Left colon (tissue), 2 donors: ENCODE measurements at regions not wholly inside any gene's neighbourhood (a gene's known extent, or its start where the extent isn't known, plus 50 kb on each side); places are given as distances from the start of the nearest gene placed in this dataset.
"Not testable (repeated sequence)": the region's sequence is repeated elsewhere in the genome, so short reads cannot be mapped to it uniquely, and the experiment has no call there.

Experiments
- ATAC-seq: fragments of 200-7000 bp; cut with Tn5 transposase; one replicate; pipeline ENCODE4 v1.9.1; 2020; ENCODE audit warnings: mild to moderate bottlenecking, moderate library complexity
- DNase-seq, 2 donors: peaks; one replicate each; pipeline ENCODE4 v3.0.0-alpha.2; 2020
- intact Hi-C, 2 donors: fragments of 100-400 bp; cut with DNase I in 1 of 2; cut with micrococcal nuclease in 1 of 2; formaldehyde crosslinking; loops; one replicate each; pipeline versions ENCODE4 v1.11.2 to v1.14.0; 2022; cut with DNase I, micrococcal nuclease
- donor health status: DM: no; HTN: no; CAD: no.
- donor health status: DM: yes; HTN: yes; CAD: no.

- ATAC-seq = no peak
- intact Hi-C loops = no loop called here
- no peak for DNase-seq
Measured at GRCh38 chr4:154164931-154165839, 326.4 kb downstream of the DCHS2 start.

- intact Hi-C loops = no loop called here
- no peak for ATAC-seq
- no peak for DNase-seq
Measured at GRCh38 chr4:154160519-154161301, 330.9 kb downstream of the DCHS2 start.

- no peak for ATAC-seq
- DNase-seq = no peak
- intact Hi-C loops = no loop called here
Measured at GRCh38 chr4:154158361-154159155, 333.0 kb downstream of the DCHS2 start.

- DNase-seq (no peak), ATAC-seq (no peak)
- intact Hi-C loops = no loop called here
Measured at GRCh38 chr4:154152546-154152945, 339.1 kb downstream of the DCHS2 start.

GRCh38 chr4:154149236-154149635 is 342.4 kb downstream of the DCHS2 start:
- intact Hi-C loops, ATAC-seq, DNase-seq: not testable (repeated sequence)

GRCh38 chr4:154143720-154144119 is 347.9 kb downstream of the DCHS2 start:
- no peak for DNase-seq
- ATAC-seq = no peak
- intact Hi-C loops = no loop called here

GRCh38 chr4:154142664-154143063 is 348.9 kb downstream of the DCHS2 start:
- intact Hi-C loops = no loop called here
- ATAC-seq (no peak), DNase-seq (no peak)

- intact Hi-C loops = no loop called here
- no peak for DNase-seq
- ATAC-seq = no peak
Measured at GRCh38 chr4:154140869-154141268, 350.7 kb downstream of the DCHS2 start.

- ATAC-seq (no peak), DNase-seq (no peak)
- intact Hi-C loops = no loop called here
Measured at GRCh38 chr4:154137320-154137905, 348.5 kb upstream of the SFRP2 start.

GRCh38 chr4:154135576-154135975 is 346.7 kb upstream of the SFRP2 start:
- intact Hi-C loops = no loop called here
- DNase-seq (no peak), ATAC-seq (no peak)

GRCh38 chr4:154132406-154132805 is 343.5 kb upstream of the SFRP2 start:
- no peak for ATAC-seq
- DNase-seq = no peak
- intact Hi-C loops = no loop called here

GRCh38 chr4:154126276-154126675 is 337.4 kb upstream of the SFRP2 start:
- no peak for ATAC-seq
- intact Hi-C loops = no loop called here

GRCh38 chr4:154125340-154125739 is 336.5 kb upstream of the SFRP2 start:
- ATAC-seq = no peak
- intact Hi-C loops = no loop called here

More at GRCh38 chr4:154126276-154126675, 337.4 kb upstream of the SFRP2 start:
- DNase-seq = no peak

GRCh38 chr4:154124539-154125255 is 335.8 kb upstream of the SFRP2 start:
- intact Hi-C loops = no loop called here
- DNase-seq (no peak), ATAC-seq (no peak)

More at GRCh38 chr4:154125340-154125739, 336.5 kb upstream of the SFRP2 start:
- no peak for DNase-seq

GRCh38 chr4:154123897-154124296 is 335.0 kb upstream of the SFRP2 start:
- DNase-seq (no peak), ATAC-seq (no peak)
- intact Hi-C loops = no loop called here

- intact Hi-C loops = no loop called here
- ATAC-seq = no peak
- DNase-seq = no peak
Measured at GRCh38 chr4:154120690-154121345, 331.9 kb upstream of the SFRP2 start.

- ATAC-seq (no peak), DNase-seq (no peak)
- intact Hi-C loops = no loop called here
Measured at GRCh38 chr4:154120006-154120676, 331.3 kb upstream of the SFRP2 start.
